ENCODE measurements at regions not wholly inside any gene's neighbourhood (a gene's known extent, or its start where the extent isn't known, plus 50 kb on each side); places are given as distances from the start of the nearest gene placed in this dataset.

DNA sequence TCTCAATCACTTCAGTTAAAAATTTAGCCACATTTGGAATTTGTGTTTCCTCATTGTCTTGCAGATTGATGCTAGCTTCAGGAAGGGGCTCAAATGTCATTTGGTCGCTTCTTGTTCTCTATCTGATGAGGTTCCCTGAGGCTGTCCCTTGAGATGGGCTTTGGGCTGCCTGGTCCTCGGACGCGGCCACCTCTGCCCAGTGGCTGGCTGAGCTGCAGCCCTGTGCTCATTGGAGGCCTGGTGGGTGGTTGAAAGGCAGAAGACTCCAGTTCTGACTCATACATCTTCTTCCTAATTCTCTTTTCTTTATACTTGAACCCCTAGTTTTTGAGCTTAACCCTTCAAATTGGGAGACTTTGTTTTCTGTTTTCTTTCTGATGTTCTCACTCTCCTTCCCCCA lies 78.8 kb upstream of the NTRK2 start:
- DNase-seq, result no peak

GRCh38 chr9:84592918-84593317 lies 76.6 kb upstream of the NTRK2 start:
- DNase-seq, result no peak

DNA sequence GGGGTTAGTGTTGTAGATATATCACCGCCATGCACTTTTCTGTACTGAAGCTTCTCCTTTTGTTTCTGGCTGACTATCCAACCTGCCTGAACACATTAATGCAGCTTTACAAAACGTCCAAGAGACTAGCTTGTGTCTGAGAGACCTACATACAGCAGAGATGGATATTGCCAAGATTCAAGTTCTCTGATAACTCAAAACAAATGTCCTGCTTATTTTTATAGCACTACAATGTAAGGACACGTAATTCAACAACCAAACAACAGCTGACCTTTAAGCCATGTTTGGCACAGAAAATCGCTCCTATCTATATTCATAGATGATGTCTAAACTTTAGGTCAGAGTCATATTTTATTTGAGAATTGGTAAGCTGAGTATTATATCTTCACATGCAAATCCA lies 76.2 kb upstream of the NTRK2 start:
- no peak for DNase-seq

GRCh38 chr9:84597131-84597530 lies 72.4 kb upstream of the NTRK2 start:
- DNase-seq, result no peak

GRCh38 chr9:84598921-84599636 lies 70.5 kb upstream of the NTRK2 start:
- no peak for DNase-seq

- DNase-seq, result no peak
Observed at GRCh38 chr9:84600739-84601138, 68.8 kb upstream of the NTRK2 start.

GRCh38 chr9:84604223-84604622 lies 65.3 kb upstream of the NTRK2 start:
- DNase-seq, result no peak

- DNase-seq, result no peak
Observed at GRCh38 chr9:84609779-84610178, 59.8 kb upstream of the NTRK2 start.

DNA sequence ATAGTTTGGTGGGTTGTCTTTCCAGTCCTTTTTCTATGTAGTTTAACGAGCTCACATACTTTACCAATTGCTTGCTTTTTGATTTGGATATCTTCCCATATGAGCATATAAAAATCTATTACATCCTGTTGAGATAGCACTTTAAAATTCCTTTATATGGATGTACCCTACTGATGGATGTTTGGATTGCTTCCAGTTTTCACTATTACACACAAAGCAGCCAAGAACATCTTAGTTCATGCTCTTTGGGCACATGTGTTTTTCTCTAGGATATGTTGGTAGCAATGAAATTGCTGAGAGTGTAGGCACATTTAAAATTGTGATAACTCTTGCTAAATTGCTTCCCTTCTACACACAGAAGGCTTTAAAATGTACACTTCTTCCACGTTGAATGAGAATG lies 56.1 kb upstream of the NTRK2 start:
- DNase-seq, result no peak

DNA sequence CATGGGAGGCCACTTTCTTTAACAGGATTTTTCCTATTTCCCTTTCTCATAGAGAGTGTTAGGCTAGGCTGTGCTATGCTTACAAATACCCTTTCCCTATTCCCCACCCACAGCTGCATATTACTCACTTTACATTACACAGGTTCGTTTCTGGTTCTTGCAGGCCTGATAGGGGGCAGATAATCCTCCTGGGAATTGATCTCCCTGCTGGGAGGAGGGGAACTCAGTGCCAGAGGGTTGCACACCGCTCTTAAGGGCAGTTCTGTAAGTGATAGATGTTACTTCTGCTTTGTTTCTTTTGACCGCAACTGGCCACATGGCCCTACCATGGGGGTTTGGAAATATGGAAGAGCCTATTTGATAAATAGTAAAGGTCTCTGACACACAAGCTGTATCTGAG lies 54.0 kb upstream of the NTRK2 start:
- no peak for DNase-seq

- DNase-seq, result no peak
Observed at GRCh38 chr9:84617411-84618029, 52.0 kb upstream of the NTRK2 start.

All from NCI-H1048 (cell line).